ENCODE measurements at regions not wholly inside any gene's neighbourhood (a gene's known extent, or its start where the extent isn't known, plus 50 kb on each side); places are given as distances from the start of the nearest gene placed in this dataset.

DNA sequence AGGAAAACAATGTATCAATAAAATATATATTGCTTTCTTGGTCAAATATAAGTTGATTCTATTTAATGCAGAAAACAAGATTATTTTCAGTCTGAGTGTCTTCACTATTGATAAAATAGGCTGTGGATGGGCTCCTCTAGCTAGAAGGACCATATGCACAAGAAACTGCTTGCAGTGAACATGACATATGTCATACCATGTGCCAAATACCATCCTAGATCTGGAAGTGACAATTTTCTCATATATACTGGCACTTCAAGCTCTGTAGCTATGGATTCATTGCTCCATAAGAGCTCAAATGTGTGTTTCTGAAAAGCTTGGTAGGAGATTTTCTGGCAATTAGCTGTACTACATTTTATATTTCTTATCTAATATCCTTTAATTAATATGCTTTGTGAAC lies 95.6 kb upstream of the CDH6 start:
- DNase-seq: no peak

DNA sequence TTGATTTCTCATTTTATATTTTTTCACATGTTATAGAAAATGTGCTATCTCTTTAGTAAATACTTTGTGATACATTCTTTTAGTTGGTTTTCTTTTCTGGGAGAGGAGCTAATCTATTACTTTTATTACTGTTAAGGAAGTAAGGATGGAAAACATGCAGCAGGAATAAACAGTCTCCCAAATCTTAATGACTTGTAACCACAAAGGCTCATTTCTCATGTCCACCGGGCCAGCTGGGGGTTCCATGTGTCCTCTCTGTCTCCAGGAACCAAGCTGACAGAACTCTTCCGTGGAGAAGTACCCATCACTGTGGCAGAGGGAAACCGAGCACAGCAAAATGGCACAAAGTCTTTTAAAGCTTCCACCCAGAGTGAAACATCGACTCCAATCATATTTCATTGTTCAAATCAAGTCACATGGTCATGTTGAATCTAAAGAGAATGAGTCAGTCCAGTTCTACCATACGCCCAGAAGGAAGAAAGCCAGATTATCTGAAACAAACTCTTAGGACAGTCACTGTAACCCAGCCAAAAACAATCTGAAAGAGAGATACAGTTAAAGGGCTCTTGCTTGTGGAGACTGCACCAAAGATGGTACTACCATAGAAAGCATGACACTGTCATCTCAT lies 97.1 kb upstream of the CDH6 start:
- DNase-seq: no peak

DNA sequence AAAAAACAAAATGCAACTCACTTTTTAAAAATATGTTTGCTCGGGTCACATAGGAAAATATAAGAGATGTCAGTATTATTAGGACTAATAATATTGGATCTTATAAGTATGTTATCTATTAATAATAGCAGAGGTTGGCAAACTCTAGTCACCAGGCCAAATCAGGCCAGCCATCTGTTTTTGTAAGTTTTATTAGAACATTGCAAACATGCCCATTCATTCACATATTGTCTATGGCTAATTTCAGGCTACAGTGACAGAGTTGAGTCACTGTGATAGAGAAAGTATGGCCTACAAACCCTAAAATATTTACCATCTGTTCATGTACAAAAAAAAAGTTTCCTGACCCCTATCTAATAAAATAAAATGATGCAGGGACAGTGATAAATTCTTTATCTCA lies 97.7 kb upstream of the CDH6 start:
- no peak for DNase-seq

DNA sequence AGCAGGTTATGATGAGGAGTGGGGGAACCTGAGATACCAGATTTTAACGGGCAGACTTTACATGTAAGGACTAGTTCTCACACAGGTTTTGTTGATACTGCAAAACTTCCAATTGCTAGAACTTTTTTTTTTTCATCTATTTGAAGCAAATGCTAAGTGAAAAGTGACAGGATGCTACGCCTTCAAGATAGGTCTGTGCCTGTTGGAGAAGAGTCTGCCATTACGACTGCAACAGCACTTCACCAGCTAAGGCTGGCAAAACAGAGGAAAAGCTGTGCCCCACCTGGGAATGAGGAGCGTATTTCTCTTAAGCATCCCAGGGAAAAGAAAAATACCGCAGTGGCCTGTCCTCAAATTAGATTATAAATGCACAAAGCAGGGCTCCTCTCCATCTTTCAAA lies 102.0 kb upstream of the CDH6 start:
- DNase-seq: no peak

DNA sequence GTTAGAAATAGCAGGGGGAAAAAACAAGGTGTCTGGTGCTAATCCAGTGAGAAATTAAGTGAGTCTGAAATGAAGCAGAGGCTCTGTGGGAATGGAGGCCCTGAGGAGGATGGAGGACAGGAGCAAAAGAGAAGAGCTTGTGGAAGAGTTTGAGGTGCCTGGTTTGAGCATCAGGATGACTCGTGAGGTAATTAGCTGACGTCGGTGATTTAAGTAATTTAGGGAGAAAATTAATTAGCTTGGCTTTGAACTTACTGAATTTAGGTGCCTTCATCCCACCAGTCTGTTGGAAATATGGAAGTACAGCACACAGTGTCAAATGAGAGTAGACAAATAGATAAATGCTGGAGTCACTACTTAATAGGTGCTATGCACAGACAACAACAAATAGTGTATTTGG lies 103.0 kb upstream of the CDH6 start:
- no peak for DNase-seq

DNA sequence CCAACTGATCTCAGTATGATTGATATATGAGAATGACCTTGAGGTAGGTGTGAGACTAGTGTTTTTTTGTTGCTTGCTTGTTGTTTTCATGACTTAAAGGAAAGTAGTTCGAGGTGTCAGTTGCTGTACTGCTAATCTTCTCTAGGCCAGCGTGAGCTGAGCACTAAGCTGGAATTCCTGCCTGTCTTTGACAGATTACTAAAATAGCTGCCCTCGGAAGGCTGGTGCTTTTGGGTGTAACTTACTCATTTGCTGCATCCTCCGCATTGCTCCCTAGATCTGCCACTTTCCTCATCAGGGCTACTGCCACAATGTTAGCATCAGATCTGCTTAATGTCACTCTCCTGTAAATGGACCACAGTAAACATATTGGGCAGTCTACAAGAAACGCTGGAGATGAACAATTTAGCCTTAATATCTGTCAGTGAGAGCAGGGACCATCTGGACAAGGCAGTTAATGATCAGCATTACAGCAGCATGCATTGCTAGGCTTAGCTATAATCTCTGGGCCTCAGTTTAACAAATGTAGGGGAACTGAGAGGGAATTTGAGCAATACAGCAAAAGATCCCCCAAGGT lies 106.6 kb upstream of the CDH6 start:
- peak; percentile 30 for DNase-seq

DNA sequence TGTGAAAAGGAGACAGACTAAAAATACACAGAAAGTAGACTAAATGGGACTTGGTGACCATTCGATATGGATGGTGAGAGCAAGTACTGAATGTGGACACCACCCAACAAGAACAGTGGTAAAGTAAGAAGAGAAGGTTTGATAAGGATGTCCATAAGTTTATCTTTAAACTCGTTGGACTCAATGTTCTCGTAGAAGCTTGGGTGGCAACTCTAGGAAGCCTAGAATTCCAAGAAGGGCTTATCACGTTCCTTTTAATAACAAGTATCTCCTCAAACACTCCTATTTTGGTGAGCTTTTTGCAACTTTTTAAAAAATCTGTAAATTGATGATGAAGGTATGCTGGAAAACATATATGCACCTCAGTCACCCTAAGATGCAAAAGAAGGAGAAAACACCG lies 108.6 kb upstream of the CDH6 start:
- no peak for DNase-seq

DNA sequence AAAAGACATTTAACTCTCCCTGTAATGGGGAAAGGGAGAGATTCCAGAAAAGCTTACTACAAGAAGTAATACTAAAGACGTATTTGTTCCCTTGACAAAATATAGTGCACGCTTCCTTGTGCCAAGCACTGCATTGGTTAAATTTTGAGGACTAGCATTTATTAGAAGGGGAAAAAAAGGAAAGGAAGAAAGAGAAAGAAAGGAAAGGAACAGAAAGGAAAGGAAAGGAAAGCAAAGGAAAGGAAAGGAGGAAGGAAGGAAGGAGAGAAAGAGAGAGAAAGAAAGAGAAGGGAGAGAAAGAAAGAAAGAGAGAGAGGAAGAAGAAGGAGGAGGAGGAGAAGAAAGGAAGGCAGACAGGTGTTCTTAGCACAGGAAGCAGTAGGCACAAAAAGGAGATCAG lies 110.1 kb upstream of the CDH6 start:
- no peak for DNase-seq

DNA sequence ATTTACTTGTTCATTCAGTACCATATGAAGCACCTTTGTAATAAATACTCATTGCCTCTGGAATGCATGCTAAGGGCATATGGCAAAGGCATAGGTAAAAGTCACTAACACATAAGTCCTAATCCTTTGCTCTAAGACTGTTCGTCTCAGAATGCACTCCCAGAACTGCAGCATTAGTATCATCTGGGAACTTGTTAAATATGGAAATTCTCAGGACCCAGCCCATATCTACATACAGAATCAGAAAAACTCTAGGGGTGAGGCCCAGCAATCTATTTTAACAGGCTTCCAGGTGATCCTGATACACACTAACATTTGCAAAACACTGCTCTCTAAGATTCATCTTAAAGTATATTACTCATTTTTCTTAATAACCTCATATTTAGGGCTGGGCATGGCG lies 113.8 kb upstream of the CDH6 start:
- no peak for DNase-seq

DNA sequence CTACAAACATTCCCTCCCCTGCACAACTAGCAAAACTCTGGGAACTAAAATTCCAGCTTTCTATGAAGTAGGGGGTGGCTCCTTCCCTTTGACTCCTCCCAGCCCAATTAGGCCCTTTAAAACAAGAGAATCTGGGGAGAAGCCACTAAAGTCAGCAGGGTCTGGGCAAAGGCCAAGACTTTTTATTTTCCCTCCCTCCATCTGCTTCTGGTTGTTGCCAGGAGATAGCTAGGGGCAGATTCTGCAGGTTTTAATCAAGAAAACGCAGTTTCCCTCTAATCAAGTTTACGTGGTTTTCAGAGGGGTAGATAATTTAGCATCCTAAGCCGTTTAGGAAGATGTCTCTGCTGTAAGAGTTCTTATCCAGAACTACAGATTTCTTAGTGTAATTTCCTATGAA lies 114.5 kb upstream of the CDH6 start:
- DNase-seq: no peak

DNA sequence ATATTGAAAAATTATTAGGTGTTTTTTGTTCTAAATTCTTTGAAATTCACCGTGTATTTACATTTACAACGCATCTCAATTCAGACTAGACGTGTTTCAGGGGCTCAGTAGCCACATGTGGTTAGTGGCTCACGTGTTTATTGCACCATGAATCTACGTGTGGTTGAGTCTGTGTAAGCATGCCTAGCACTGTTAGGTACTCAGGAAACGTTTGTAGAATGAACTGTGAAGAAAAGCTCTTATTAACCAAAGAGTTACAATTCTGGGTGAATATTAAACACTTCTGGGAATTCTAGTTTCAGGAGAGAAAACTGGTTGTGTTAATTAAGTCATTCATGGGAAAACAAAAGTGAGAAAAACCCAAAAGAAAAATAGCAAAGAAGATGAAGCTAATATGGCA lies 117.5 kb upstream of the CDH6 start:
- no peak for DNase-seq

DNA sequence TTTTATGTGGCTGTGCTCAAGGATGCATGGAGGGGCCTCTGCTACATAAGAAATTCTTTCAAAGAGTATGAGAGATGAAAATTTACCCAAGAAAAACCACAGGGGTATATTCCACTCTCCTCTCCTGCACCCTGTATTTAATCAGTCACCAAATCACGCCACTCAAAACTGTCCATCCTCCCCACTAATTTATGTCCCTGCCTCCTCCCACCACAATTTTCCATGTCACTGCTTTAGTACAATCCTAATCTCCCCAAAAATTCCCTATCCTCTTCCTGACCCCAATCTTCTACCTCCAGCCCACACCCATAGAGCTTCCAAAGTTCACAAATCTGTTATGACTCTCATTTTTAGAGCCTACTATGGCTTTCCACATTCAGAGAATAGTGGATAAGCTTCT lies 125.2 kb upstream of the CDH6 start:
- DNase-seq: no peak

DNA sequence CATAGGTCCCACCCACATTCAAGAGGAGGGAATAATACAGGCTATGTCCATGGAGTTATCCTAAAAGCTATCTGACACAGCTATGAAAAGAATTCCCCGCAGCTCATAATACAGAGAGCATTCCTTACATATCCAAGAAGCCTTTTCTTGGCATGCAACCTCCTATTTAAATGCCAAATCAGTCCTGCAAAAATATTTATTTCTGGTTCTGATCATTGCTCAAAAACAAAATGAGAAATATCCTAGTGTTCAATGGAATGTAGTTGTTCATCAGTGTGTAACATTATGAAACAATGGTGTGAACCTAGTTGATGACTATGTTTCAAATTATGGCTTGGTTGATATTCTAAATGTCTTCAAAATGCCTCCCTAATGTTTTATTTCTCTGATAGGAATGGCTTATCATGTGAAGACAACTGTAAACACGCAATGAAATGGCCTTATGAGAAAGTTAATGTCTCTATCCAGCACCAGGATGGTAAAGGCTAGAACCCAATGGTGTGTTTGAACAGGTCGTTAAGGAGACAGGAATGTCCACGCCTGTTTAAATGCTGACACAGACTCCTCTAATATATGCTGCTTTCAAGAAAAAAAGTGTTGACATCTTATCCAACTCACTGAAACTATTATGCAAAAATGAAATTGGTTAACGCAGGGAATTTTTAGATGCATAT lies 126.7 kb upstream of the CDH6 start:
- no peak for DNase-seq

DNA sequence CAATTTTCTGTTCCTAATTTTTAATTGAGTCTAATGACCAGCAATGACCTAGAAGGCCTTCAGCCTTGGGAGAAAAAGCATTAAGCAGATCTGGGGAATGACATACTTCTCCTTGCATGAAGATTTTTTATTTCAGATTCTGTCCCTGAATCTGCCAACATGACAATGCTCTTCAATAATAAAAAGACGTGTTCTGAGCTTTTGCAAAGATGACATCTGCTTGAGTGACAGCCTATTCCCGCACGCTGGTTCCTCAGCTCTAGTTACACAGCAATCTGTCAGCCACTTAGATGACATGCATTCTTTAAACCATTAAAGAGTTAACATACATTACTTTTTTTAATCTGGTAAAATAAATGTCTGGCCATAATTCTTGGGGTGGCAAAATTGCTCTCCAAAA lies 129.3 kb upstream of the CDH6 start:
- DNase-seq: no peak

DNA sequence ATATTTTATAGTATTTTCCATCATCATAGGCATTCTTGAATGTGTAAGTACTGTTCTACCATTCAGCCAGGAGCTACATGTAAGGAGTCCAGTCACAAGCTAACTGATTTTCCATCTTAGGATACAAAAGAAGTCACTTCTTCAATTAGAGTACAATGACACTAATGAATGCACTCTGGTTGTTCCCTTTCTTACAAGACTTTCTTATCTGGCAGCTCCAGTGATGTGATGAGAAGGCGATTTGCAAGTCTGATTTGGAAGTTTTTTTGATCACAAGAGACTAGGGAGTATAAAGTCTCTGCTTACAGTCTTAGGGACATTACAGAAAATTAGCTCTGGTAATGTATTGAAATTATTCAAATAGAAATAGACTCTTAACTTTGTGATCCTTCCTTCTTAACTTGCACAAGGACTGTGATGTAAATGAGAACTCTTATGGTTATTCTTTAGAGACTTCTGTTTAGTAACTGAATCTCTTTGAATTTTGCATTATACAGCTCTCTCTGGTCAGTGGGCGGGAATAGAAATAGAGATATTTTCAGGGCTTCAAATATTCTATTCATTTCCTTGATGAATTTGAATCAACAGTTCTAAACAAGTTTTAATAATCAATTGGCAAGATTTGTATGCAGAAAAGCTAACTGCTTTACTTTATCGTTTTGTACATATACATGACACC lies 130.4 kb upstream of the CDH6 start:
- no peak for DNase-seq

DNA sequence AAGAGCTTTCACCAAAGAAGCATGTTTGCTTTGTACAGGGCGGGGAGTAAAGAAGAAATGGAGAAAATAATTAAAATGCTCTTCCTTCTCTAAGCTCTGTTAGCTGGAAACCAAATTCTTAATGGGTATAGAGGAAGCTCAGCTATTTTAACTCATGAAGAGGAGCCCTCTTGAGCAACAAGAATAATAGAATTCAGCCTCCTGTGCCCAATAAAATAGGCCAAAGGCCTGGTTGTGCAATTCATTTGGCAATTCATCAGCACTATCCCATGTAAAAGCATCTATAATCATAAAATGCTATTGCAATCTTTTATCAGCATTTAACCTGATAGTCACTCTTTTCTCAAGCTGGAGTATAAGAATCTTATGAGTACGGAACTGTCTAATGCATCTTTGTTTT lies 133.6 kb upstream of the CDH6 start:
- DNase-seq: no peak

DNA sequence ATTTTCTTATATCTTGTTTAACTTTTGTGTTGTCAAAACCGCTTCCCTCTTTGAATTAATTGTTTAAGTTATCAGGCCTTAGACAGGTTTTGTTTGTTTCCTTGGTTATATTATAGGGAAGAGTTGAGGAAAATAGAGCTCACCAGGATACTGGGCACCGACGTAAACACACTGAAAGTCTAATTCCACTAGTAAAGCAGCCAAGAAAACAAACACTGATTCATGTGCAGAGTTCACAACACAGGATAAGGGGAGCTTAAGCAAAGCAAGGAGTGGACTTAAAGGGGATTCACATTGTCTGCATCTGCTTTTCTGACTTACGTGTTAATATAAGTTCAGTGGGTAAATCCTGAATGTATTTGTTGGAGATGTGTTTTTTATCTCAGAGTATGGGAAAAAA lies 139.0 kb upstream of the CDH6 start:
- DNase-seq: no peak

DNA sequence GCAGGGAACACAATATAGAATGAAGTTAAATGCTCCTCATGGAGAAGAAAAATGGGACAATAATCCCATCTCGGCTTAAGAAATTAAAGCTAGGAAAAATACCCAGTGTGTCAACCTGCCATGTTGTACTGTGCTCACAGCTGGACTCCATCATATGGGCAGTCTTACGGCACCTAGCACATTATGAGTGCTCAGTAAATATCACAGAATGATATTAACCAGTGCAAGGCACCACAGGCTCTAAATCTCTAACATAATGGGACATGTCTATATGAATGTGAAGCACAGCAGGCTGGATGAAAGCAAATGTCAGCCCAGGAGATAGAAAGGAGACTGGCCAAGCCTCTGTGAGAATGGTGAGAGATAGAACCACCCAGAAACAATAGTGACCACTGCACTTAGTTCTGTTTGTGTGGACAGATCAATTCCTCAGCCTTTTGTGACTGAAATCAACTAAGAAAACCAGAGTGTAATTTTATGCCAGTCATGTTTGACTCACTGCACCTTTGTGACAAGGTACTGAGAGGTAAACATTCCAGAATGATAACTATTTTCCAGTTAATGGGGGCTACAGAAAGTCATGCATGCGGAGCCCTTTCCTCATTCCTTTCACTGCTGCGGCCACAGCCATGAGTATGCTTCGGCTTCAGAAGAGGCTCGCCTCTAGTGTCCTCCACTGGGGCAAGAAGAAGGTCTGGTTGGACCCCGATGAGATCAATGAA lies 140.4 kb upstream of the CDH6 start:
- no peak for DNase-seq

DNA sequence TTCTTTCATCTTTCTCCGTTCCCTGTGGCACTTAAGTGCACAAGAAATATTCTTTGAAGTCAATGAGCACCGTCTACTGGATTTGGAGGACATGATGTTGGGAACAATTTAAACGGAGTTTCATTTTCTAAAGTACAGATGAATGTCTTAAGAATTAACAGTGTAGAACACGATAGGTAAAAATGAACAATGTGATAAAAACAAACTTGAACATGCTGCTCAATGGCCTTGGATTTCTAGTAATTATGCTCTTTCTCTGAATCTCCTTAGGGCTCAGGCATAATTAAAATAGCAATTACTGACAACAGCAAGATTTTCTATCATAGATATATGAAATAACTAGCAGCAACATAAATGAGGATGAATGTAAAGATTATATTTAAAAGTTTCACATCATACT lies 142.2 kb upstream of the CDH6 start:
- DNase-seq: no peak

DNA sequence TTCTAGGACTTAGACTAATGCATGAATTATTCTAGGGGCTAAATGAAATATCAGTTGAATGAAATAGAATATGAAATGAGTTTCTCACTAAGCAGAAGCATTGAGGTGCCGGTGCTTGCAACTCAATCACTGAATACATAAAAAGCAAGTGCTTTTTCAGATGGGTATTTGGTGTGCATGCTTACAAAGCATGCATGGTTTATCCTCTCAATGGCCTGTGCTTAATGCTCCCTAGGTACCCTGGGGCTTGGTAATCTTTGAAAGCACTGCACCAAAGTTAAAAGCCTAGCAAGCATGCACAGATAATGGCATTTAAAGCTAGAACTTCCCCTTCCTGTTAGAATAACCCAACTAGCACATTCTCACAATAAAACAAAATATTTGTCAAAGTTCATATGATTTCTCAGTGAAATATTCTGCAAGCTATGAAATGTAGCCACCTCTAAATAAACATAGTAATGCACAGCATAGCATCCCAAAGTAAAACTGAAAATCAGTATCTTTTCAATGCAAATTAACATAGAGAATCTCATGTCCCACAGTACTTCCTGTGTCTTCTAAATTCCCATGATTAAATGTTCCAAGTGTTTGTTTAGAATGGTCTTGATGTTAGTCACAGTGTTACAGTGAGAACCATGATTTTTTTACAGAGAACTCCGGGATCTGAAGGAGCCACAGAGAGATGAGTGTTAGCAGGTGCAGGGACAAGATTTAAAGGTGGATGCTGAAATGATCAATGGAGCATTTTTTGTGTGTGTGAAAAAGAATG lies 143.4 kb upstream of the CDH6 start:
- DNase-seq: peak; percentile 51

DNA sequence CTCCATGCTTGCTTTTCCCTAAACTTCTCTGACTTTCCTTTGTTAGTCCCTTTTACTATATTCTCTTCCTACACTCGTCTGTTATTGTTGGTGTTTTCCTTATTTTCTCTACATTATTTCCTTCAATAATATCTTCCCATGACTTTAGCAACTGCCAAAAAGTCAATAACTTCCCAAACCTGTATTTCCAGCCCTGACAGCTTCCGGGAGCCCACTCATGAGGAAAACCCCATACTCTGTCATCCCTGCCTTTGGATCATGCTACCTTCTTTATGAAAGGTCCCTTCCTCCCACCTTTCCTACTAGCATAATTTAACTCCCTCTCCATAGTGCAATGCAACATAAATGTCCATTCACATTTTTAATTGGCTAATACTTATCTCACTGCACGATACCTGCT lies 144.0 kb upstream of the CDH6 start:
- DNase-seq: no peak

Measured in eye (tissue), 1 donor.